Liver (tissue), 8 donors: ENCODE measurements at regions not wholly inside any gene's neighbourhood (a gene's known extent, or its start where the extent isn't known, plus 50 kb on each side); places are given as distances from the start of the nearest gene placed in this dataset.

Source experiments
- DNase-seq: peaks from one replicate; pipeline ENCODE4 v3.0.0-alpha.2; 2017; ENCODE audit warnings: low spot score
- H3K27ac ChIP-seq, 2 donors: one replicate each; pipeline ENCODE4 v1.7.0; 2013; ENCODE audit warnings: inconsistent platforms in 2 of 2, low read length in 2 of 2, control low read depth in 1 of 2, low read depth in 1 of 2, mild to moderate bottlenecking in 1 of 2
- H3K27me3 ChIP-seq, 4 donors: one replicate each; pipeline versions ENCODE4 v1.6.1 to v1.7.0; 2013; ENCODE audit warnings: low read length in 3 of 4, inconsistent platforms in 1 of 4, mild to moderate bottlenecking in 1 of 4, moderate library complexity in 1 of 4; ENCODE audit not compliant: control insufficient read depth in 4 of 4, insufficient read depth in 4 of 4
- H3K36me3 ChIP-seq, 4 donors: one replicate each; pipeline versions ENCODE4 v1.6.1 to v1.7.0; 2013; ENCODE audit warnings: low read length in 3 of 4, mild to moderate bottlenecking in 3 of 4, low read depth in 1 of 4, moderate library complexity in 1 of 4; ENCODE audit not compliant: control insufficient read depth in 4 of 4, insufficient read depth in 3 of 4
- H3K4me1 ChIP-seq, 4 donors: one replicate each; pipeline versions ENCODE4 v1.6.1 to v1.7.0; 2013; ENCODE audit warnings: low read length in 3 of 4, mild to moderate bottlenecking in 3 of 4, moderate library complexity in 1 of 4; ENCODE audit not compliant: control insufficient read depth in 4 of 4, insufficient read depth in 4 of 4
- H3K4me3 ChIP-seq, 3 donors: one replicate each; pipeline versions ENCODE4 v1.6.1 to v1.7.0; 2013; ENCODE audit warnings: low read length in 3 of 3, control low read depth in 1 of 3, low read depth in 1 of 3, mild to moderate bottlenecking in 1 of 3
- H3K9ac ChIP-seq, 2 donors: one replicate each; pipeline ENCODE4 v1.7.0; 2013; ENCODE audit warnings: low read length in 2 of 2, mild to moderate bottlenecking in 2 of 2, moderate library complexity in 2 of 2, control low read depth in 1 of 2, low read depth in 1 of 2
- H3K9me3 ChIP-seq, 4 donors: one replicate each; pipeline versions ENCODE4 v1.6.1 to v1.7.0; 2013; ENCODE audit warnings: low read length in 3 of 4; ENCODE audit not compliant: control insufficient read depth in 4 of 4
- EGR1 ChIP-seq, 2 donors: IDR thresholded peaks; 2 replicates each; pipeline ENCODE4 v1.6.1; 2016 to 2018; ENCODE audit warnings: antibody characterized with exemption in 2 of 2, low read depth in 2 of 2
- FOXA1 ChIP-seq: IDR thresholded peaks from 2 replicates; pipeline ENCODE4 v1.6.1; 2016; ENCODE audit warnings: antibody characterized with exemption
- FOXA2 ChIP-seq: IDR thresholded peaks from 2 replicates; pipeline ENCODE4 v1.6.1; 2016; ENCODE audit warnings: antibody characterized with exemption
- GABPA ChIP-seq, 2 donors: IDR thresholded peaks in 1 of 2; conservative IDR thresholded peaks in 1 of 2; 2 replicates each; pipeline ENCODE4 v1.6.1; 2016; ENCODE audit warnings: antibody characterized with exemption in 2 of 2, mild to moderate bottlenecking in 1 of 2, moderate library complexity in 1 of 2
- HNF4A ChIP-seq, 2 donors: conservative IDR thresholded peaks; 2 replicates each; pipeline ENCODE4 v1.6.1; 2016; ENCODE audit warnings: antibody characterized with exemption in 2 of 2, mild to moderate bottlenecking in 2 of 2
- HNF4G ChIP-seq: IDR thresholded peaks from 2 replicates; pipeline ENCODE4 v1.6.1; 2016; ENCODE audit warnings: antibody characterized with exemption
- JUND ChIP-seq, 2 donors: IDR thresholded peaks; 2 replicates each; pipeline ENCODE4 v1.6.1; 2016; ENCODE audit warnings: antibody characterized with exemption in 2 of 2
- NR2F2 ChIP-seq: IDR thresholded peaks from 2 replicates; pipeline ENCODE4 v1.6.1; 2016; ENCODE audit warnings: antibody characterized with exemption
- RAD21 ChIP-seq, 2 donors: IDR thresholded peaks; 2 replicates each; pipeline ENCODE4 v1.6.1; 2016; ENCODE audit warnings: antibody characterized with exemption in 2 of 2, mild to moderate bottlenecking in 2 of 2
- RXRA ChIP-seq, 2 donors: IDR thresholded peaks; 2 replicates each; pipeline ENCODE4 v1.6.1; 2017 to 2018; ENCODE audit warnings: antibody characterized with exemption in 2 of 2, mild to moderate bottlenecking in 1 of 2
- SP1 ChIP-seq: IDR thresholded peaks from 2 replicates; pipeline ENCODE4 v1.6.1; 2018; ENCODE audit warnings: antibody characterized with exemption, mild to moderate bottlenecking
- TAF1 ChIP-seq: conservative IDR thresholded peaks from 2 replicates; pipeline ENCODE4 v1.6.1; 2016; ENCODE audit warnings: antibody characterized with exemption, mild to moderate bottlenecking
- YY1 ChIP-seq: IDR thresholded peaks from 2 replicates; pipeline ENCODE4 v1.6.1; 2016; ENCODE audit warnings: antibody characterized with exemption, mild to moderate bottlenecking
- WGBS: extraction: QIAGEN DNeasy Blood & Tissue Kit; methylation state at CpG from one replicate; pipeline ENCODE4 v1.1.7; 2013; 5-methylcytosine and 5-hydroxymethylcytosine counted together
- TF ChIP-seq, protein P1 (sequence below): IDR thresholded peaks from 2 replicates; pipeline ENCODE4 v1.6.1; 2016; ENCODE audit warnings: antibody characterized with exemption
- TF ChIP-seq, protein P2 (sequence below): fragments of 150-350 bp; IDR thresholded peaks from 2 replicates; pipeline ENCODE4 v1.5.1; 2017; ENCODE audit warnings: improper control_type of control experiment, low read depth, low read length; ENCODE audit not compliant: missing input control
- TF ChIP-seq, protein P3 (sequence below): IDR thresholded peaks from 2 replicates; pipeline ENCODE4 v1.6.1; 2016; ENCODE audit warnings: antibody characterized with exemption
- TF ChIP-seq, protein P4 (sequence below): IDR thresholded peaks from 2 replicates; pipeline ENCODE4 v1.6.1; 2016; ENCODE audit warnings: antibody characterized with exemption
- TF ChIP-seq, protein P5 (sequence below): IDR thresholded peaks from 2 replicates; pipeline ENCODE4 v1.6.1; 2016; ENCODE audit warnings: antibody characterized with exemption, mild to moderate bottlenecking
- donor health status: healthy.
- donor health status: healthy.
- donor health status: healthy.
- donor health status: healthy.
- donor health status: healthy.

DNA sequence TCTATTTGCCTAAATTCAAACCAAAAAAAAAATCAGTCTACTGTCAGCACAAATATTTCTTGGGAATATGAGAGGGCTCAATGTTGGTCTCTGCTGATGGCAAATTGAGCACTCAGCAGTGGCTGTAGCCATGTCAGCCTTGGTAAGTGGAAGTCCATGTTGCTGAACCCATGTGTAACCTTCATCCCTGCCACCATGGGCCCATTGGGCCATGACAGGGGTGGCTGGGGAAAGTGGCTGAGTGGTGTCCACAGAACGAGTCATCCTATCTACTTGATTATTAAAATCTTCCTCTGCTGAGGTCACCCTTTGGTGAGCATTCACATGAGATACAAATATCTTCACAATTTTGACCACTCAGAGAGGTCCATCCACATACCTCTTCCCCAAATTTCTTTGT, 56.8 kb upstream of the FAM9B start:
- Histone ChIP-seq H3K36me3 (no peaks in the 10 kb centered on the region), H3K4me3 (no peak overlapping the region), H3K9ac (no peak overlapping the region), H3K27ac (no peak overlapping the region), H3K27me3 (no peaks in the 10 kb centered on the region), H3K9me3 (peaks cover 0 to 3% (median 0%) of the 10 kb centered on the region in 4 donors), H3K4me1 (no peaks in the 10 kb centered on the region)
- DNase-seq: no peak
- WGBS: 95% methylated on average over 1 of the region's 1 CpG
- TF ChIP-seq RAD21 (IDR thresholded peaks at IDR 0.05) (no peak), EGR1 (IDR thresholded peaks at IDR 0.05; ENCODE audit: low read depth in 2 of 2) (no peak), RXRA (IDR thresholded peaks at IDR 0.05) (no peak)
- TF ChIP-seq, protein P1, sequence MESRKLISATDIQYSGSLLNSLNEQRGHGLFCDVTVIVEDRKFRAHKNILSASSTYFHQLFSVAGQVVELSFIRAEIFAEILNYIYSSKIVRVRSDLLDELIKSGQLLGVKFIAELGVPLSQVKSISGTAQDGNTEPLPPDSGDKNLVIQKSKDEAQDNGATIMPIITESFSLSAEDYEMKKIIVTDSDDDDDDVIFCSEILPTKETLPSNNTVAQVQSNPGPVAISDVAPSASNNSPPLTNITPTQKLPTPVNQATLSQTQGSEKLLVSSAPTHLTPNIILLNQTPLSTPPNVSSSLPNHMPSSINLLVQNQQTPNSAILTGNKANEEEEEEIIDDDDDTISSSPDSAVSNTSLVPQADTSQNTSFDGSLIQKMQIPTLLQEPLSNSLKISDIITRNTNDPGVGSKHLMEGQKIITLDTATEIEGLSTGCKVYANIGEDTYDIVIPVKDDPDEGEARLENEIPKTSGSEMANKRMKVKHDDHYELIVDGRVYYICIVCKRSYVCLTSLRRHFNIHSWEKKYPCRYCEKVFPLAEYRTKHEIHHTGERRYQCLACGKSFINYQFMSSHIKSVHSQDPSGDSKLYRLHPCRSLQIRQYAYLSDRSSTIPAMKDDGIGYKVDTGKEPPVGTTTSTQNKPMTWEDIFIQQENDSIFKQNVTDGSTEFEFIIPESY: no peak

DNA sequence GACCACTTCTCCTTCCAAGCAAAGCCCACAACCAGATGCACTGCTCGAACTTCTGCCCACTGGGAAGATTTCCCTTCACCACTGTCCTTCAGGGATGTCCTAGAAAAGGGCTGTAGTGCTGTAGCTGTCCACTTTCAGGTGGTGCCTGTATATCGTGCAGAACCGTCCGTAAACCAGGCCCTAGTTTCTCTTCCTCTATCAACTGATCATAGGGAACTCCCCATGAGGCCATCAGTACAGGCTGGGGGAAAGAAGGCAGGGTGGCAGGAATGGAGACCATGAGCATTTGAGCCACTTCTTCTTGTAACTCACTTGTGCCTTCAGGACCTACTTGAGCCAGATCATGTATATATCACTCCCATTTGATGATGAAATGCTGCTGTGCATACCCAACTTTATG, 57.3 kb upstream of the FAM9B start:
- Histone ChIP-seq H3K9ac (no peak overlapping the region), H3K4me1 (no peaks in the 10 kb centered on the region), H3K9me3 (peaks cover 0 to 3% (median 0%) of the 10 kb centered on the region in 4 donors), H3K27ac (no peak overlapping the region), H3K27me3 (no peaks in the 10 kb centered on the region), H3K4me3 (no peak overlapping the region), H3K36me3 (no peaks in the 10 kb centered on the region)
- 90% methylated on average over 4 of the region's 4 CpGs for WGBS
- DNase-seq: no peak
- TF ChIP-seq, protein P1: no peak
- TF ChIP-seq EGR1 (IDR thresholded peaks at IDR 0.05; ENCODE audit: low read depth in 2 of 2) (no peak), HNF4A (conservative IDR thresholded peaks at IDR 0.05) (no peak), YY1 (no peak), JUND (IDR thresholded peaks at IDR 0.05) (no peak), RAD21 (IDR thresholded peaks at IDR 0.05) (no peak), RXRA (IDR thresholded peaks at IDR 0.05) (no peak), NR2F2 (no peak), HNF4G (no peak), TAF1 (no peak), GABPA (IDR thresholded peaks at IDR 0.05 in 1 of 2, conservative IDR thresholded peaks at IDR 0.05 in 1 of 2) (no peak), SP1 (no peak), FOXA1 (no peak), FOXA2 (no peak)
- TF ChIP-seq, protein P2, sequence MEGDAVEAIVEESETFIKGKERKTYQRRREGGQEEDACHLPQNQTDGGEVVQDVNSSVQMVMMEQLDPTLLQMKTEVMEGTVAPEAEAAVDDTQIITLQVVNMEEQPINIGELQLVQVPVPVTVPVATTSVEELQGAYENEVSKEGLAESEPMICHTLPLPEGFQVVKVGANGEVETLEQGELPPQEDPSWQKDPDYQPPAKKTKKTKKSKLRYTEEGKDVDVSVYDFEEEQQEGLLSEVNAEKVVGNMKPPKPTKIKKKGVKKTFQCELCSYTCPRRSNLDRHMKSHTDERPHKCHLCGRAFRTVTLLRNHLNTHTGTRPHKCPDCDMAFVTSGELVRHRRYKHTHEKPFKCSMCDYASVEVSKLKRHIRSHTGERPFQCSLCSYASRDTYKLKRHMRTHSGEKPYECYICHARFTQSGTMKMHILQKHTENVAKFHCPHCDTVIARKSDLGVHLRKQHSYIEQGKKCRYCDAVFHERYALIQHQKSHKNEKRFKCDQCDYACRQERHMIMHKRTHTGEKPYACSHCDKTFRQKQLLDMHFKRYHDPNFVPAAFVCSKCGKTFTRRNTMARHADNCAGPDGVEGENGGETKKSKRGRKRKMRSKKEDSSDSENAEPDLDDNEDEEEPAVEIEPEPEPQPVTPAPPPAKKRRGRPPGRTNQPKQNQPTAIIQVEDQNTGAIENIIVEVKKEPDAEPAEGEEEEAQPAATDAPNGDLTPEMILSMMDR: no peak
- TF ChIP-seq, protein P3, sequence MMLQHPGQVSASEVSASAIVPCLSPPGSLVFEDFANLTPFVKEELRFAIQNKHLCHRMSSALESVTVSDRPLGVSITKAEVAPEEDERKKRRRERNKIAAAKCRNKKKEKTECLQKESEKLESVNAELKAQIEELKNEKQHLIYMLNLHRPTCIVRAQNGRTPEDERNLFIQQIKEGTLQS: no peak
- TF ChIP-seq, protein P4, sequence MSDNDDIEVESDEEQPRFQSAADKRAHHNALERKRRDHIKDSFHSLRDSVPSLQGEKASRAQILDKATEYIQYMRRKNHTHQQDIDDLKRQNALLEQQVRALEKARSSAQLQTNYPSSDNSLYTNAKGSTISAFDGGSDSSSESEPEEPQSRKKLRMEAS: no peak
- TF ChIP-seq, protein P5, sequence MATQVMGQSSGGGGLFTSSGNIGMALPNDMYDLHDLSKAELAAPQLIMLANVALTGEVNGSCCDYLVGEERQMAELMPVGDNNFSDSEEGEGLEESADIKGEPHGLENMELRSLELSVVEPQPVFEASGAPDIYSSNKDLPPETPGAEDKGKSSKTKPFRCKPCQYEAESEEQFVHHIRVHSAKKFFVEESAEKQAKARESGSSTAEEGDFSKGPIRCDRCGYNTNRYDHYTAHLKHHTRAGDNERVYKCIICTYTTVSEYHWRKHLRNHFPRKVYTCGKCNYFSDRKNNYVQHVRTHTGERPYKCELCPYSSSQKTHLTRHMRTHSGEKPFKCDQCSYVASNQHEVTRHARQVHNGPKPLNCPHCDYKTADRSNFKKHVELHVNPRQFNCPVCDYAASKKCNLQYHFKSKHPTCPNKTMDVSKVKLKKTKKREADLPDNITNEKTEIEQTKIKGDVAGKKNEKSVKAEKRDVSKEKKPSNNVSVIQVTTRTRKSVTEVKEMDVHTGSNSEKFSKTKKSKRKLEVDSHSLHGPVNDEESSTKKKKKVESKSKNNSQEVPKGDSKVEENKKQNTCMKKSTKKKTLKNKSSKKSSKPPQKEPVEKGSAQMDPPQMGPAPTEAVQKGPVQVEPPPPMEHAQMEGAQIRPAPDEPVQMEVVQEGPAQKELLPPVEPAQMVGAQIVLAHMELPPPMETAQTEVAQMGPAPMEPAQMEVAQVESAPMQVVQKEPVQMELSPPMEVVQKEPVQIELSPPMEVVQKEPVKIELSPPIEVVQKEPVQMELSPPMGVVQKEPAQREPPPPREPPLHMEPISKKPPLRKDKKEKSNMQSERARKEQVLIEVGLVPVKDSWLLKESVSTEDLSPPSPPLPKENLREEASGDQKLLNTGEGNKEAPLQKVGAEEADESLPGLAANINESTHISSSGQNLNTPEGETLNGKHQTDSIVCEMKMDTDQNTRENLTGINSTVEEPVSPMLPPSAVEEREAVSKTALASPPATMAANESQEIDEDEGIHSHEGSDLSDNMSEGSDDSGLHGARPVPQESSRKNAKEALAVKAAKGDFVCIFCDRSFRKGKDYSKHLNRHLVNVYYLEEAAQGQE: no peak
